Heart left ventricle (tissue), 13 donors: ENCODE measurements at regions not wholly inside any gene's neighbourhood (a gene's known extent, or its start where the extent isn't known, plus 50 kb on each side); places are given as distances from the start of the nearest gene placed in this dataset.

ENCODE experiments used
- CTCF ChIP-seq, 12 donors: fragments of 200-600 bp; sonication (generic) in 4 of 12; IDR thresholded peaks; one replicate each; pipeline versions ENCODE4 v1.5.0 to v1.8.0; 2018 to 2022; ENCODE audit warnings: antibody characterized with exemption in 12 of 12, mild to moderate bottlenecking in 5 of 12
- POLR2A ChIP-seq, 2 donors: fragments of 450-650 bp; IDR thresholded peaks; one replicate each; pipeline ENCODE4 v1.6.1; 2017; ENCODE audit warnings: antibody characterized with exemption in 2 of 2, mild to moderate bottlenecking in 2 of 2, moderate library complexity in 2 of 2
- donor health status: ischemic (EF 13 %, LVEDD 7.1; RV severe dilation, severe dysfunction).
- donor health status: DM: no; HTN: yes; CAD: no.
- donor health status: DM: no; HTN: no; CAD: no.
- donor health status: ischemic (EF 25% LVEDD 6.9; RV normal size, moderate dysfunction).
- donor health status: ischemic (EF 25% LVEDD 5.7; RV mildly dilated, moderate dysfunction).
- donor health status: ischemic (EF 35%, LVEDD 5.7; RV mildly dilated, moderate dysfunction).
- donor health status: nonischemic (EF 11% LVEDD 7.7; RV severe dilation, severe dysfunction).
- donor health status: DM: yes; HTN: yes; CAD: no.
- donor health status: PGD.
- donor health status: ischemic (EF 29% LVEDD 5.4; RV normal size, mild dysfunction).
- donor health status: nonischemic (EF 23%, LVEDD 6.1; RV moderate dilation, normal function).

GRCh38 chr13:99698816-99699099 lies 197.5 kb downstream of the TM9SF2 start:
- no peak for TF ChIP-seq CTCF (IDR thresholded peaks at IDR 0.05)
- no peak for TF ChIP-seq POLR2A (IDR thresholded peaks at IDR 0.05)
